Endodermal cell (in vitro differentiated cells): ENCODE measurements at regions not wholly inside any gene's neighbourhood (a gene's known extent, or its start where the extent isn't known, plus 50 kb on each side); places are given as distances from the start of the nearest gene placed in this dataset.

Experiments
- DNase-seq: peaks from one replicate; pipeline ENCODE4 v3.0.0-alpha.2; 2017
- H3K27ac ChIP-seq: 2 replicates; pipeline ENCODE4 v1.5.1; 2013; ENCODE audit warnings: mild to moderate bottlenecking, low read depth, low read length, moderate library complexity
- H3K27me3 ChIP-seq: 2 replicates; pipeline ENCODE4 v1.6.1; 2013; ENCODE audit warnings: mild to moderate bottlenecking, low read length, moderate library complexity; ENCODE audit not compliant: insufficient read depth, control insufficient read depth, poor library complexity, severe bottlenecking
- H3K36me3 ChIP-seq: 2 replicates; pipeline ENCODE4 v1.7.0; 2013; ENCODE audit warnings: mild to moderate bottlenecking, low read length, moderate library complexity; ENCODE audit not compliant: control insufficient read depth, insufficient read depth
- H3K4me1 ChIP-seq: one replicate; pipeline ENCODE4 v1.7.0; 2013; ENCODE audit warnings: low read length; ENCODE audit not compliant: control insufficient read depth, insufficient read depth
- H3K4me3 ChIP-seq: 2 replicates; pipeline ENCODE4 v1.5.1; 2013; ENCODE audit warnings: mild to moderate bottlenecking, low read length, moderate library complexity
- H3K9ac ChIP-seq: 2 replicates; pipeline ENCODE4 v1.6.1; 2013; ENCODE audit warnings: mild to moderate bottlenecking, low read length, moderate library complexity; ENCODE audit not compliant: poor library complexity, severe bottlenecking; ENCODE audit errors: extremely low read depth
- H3K9me3 ChIP-seq: 2 replicates; pipeline ENCODE4 v1.6.1; 2013; ENCODE audit warnings: mild to moderate bottlenecking, low read length, moderate library complexity; ENCODE audit not compliant: control insufficient read depth
- H3K27ac Mint-ChIP-seq: 2 replicates; pipeline ENCODE4 v1.8.0; 2020; ENCODE audit warnings: mixed read lengths
- H3K27me3 Mint-ChIP-seq: 2 replicates; pipeline ENCODE4 v1.8.0; 2021; ENCODE audit warnings: mild to moderate bottlenecking, mixed read lengths; ENCODE audit not compliant: insufficient read depth
- H3K36me3 Mint-ChIP-seq: 2 replicates; pipeline ENCODE4 v1.8.0; 2020; ENCODE audit warnings: low read depth, mixed read lengths
- H3K4me1 Mint-ChIP-seq: 2 replicates; pipeline ENCODE4 v1.8.0; 2020; ENCODE audit warnings: mixed read lengths
- H3K4me3 Mint-ChIP-seq: 2 replicates; pipeline ENCODE4 v1.8.0; 2020; ENCODE audit warnings: mild to moderate bottlenecking, moderate library complexity, mixed read lengths
- H3K9me3 Mint-ChIP-seq: 2 replicates; pipeline ENCODE4 v1.8.0; 2020; ENCODE audit warnings: mild to moderate bottlenecking, mixed read lengths
- CTCF ChIP-seq: fragments of 200-600 bp; sonication (generic); conservative IDR thresholded peaks from 2 replicates; pipeline ENCODE4 v1.5.0; 2021; ENCODE audit warnings: antibody characterized with exemption, mild to moderate bottlenecking
- WGBS, 2 experiments: methylation state at CpG; one replicate each; pipeline versions ENCODE4 v1.1.5 to v1.1.7; 2013; ENCODE audit warnings: missing lambda C conversion rate in 2 of 2, mixed read lengths in 1 of 2; ENCODE audit not compliant: insufficient coverage in 1 of 2, insufficient read length in 1 of 2; 5-methylcytosine and 5-hydroxymethylcytosine counted together

GRCh38 chr16:51716195-51716594 is 565.1 kb upstream of the SALL1 start:
- no peaks in the 10 kb centered on the region for H3K9me3 Mint-ChIP-seq
- H3K27ac Mint-ChIP-seq = no peak overlapping the region
- no peaks in the 10 kb centered on the region for H3K36me3 Mint-ChIP-seq

GRCh38 chr16:51713502-51713901 is 562.4 kb upstream of the SALL1 start:
- no peaks in the 10 kb centered on the region for H3K27me3 ChIP-seq
- H3K4me3 ChIP-seq = no peak overlapping the region
- H3K36me3 ChIP-seq = no peaks in the 10 kb centered on the region
- Mint-ChIP-seq H3K4me1 (peaks cover 7% of the 10 kb centered on the region), H3K4me3 (no peak overlapping the region), H3K36me3 (no peaks in the 10 kb centered on the region), H3K27me3 (no peaks in the 10 kb centered on the region), H3K27ac (no peak overlapping the region), H3K9me3 (no peaks in the 10 kb centered on the region)
- H3K27ac ChIP-seq = no peak overlapping the region
- WGBS, 2 experiments = 87 to 90% methylated on average over 2 of the region's 2 CpGs
- no peak for TF ChIP-seq CTCF
- H3K9ac ChIP-seq = no peak overlapping the region
- DNase-seq = no peak
- peaks cover 4% of the 10 kb centered on the region for H3K4me1 ChIP-seq
- peaks cover 5% of the 10 kb centered on the region for H3K9me3 ChIP-seq

More at GRCh38 chr16:51716195-51716594, 565.1 kb upstream of the SALL1 start:
- no peak overlapping the region for H3K4me3 ChIP-seq
- H3K27me3 ChIP-seq = no peaks in the 10 kb centered on the region
- Mint-ChIP-seq H3K4me3 (no peak overlapping the region), H3K27me3 (no peaks in the 10 kb centered on the region), H3K4me1 (peaks cover 7% of the 10 kb centered on the region)
- no peak overlapping the region for H3K27ac ChIP-seq
- no peak for TF ChIP-seq CTCF
- peaks cover 4% of the 10 kb centered on the region for H3K4me1 ChIP-seq
- no peaks in the 10 kb centered on the region for H3K36me3 ChIP-seq
- no peak for DNase-seq
- no peak overlapping the region for H3K9ac ChIP-seq
- peaks cover 5% of the 10 kb centered on the region for H3K9me3 ChIP-seq
- 67 to 95% methylated on average over 1 of the region's 1 CpG for WGBS, 2 experiments

- Histone ChIP-seq H3K36me3 (no peaks in the 10 kb centered on the region), H3K27me3 (no peaks in the 10 kb centered on the region), H3K4me3 (no peak overlapping the region), H3K27ac (no peak overlapping the region), H3K9ac (no peak overlapping the region), H3K4me1 (peaks cover 4% of the 10 kb centered on the region), H3K9me3 (peaks cover 5% of the 10 kb centered on the region)
- Mint-ChIP-seq H3K4me3 (no peak overlapping the region), H3K36me3 (no peaks in the 10 kb centered on the region), H3K27me3 (no peaks in the 10 kb centered on the region), H3K4me1 (peaks cover 7% of the 10 kb centered on the region), H3K27ac (no peak overlapping the region), H3K9me3 (peaks cover 3% of the 10 kb centered on the region)
- no peak for DNase-seq
- no peak for TF ChIP-seq CTCF
- WGBS, 2 experiments = 88 to 95% methylated on average over 1 to 2 of the region's 2 CpGs
These were observed 560.0 kb upstream of the SALL1 start for GRCh38 chr16:51710905-51711563.
